Kidney epithelial cell (primary cell): ENCODE measurements at regions not wholly inside any gene's neighbourhood (a gene's known extent, or its start where the extent isn't known, plus 50 kb on each side); places are given as distances from the start of the nearest gene placed in this dataset.

Source experiments
- DNase-seq: peaks from one replicate; pipeline ENCODE4 v3.0.0-alpha.2; 2010; ENCODE audit warnings: low read depth
- H3K27me3 ChIP-seq: 2 replicates; pipeline ENCODE4 v1.6.0; 2011; ENCODE audit warnings: low read length; ENCODE audit not compliant: control insufficient read depth, insufficient read depth
- H3K36me3 ChIP-seq: 2 replicates; pipeline ENCODE4 v1.5.1; 2011; ENCODE audit warnings: low read length; ENCODE audit not compliant: control insufficient read depth, insufficient read depth
- H3K4me3 ChIP-seq: 2 replicates; pipeline ENCODE4 v1.5.1; 2011; ENCODE audit warnings: low read depth, mild to moderate bottlenecking, control low read depth, low read length
- CTCF ChIP-seq: IDR thresholded peaks from 2 replicates; pipeline ENCODE4 v1.5.1; 2011; ENCODE audit warnings: mild to moderate bottlenecking, moderate library complexity, low read length, control low read depth, inconsistent platforms; ENCODE audit not compliant: insufficient read depth, poor library complexity, severe bottlenecking

- no peak for DNase-seq
- H3K36me3 ChIP-seq = no peaks in the 10 kb centered on the region
- no peaks in the 10 kb centered on the region for H3K27me3 ChIP-seq
- H3K4me3 ChIP-seq = no peak overlapping the region
- no peak for TF ChIP-seq CTCF
Observed at GRCh38 chr13:107554460-107554859, 660.9 kb downstream of the LIG4 start.

GRCh38 chr13:107553838-107554237, 661.5 kb downstream of the LIG4 start:
- no peak overlapping the region for H3K4me3 ChIP-seq
- DNase-seq = no peak
- no peaks in the 10 kb centered on the region for H3K27me3 ChIP-seq
- H3K36me3 ChIP-seq = no peaks in the 10 kb centered on the region
- TF ChIP-seq CTCF = no peak

GRCh38 chr13:107551521-107551920, 663.8 kb downstream of the LIG4 start:
- no peak for TF ChIP-seq CTCF
- no peak for DNase-seq
- Histone ChIP-seq H3K4me3 (no peak overlapping the region), H3K27me3 (no peaks in the 10 kb centered on the region), H3K36me3 (no peaks in the 10 kb centered on the region)

- Histone ChIP-seq H3K4me3 (no peak overlapping the region), H3K36me3 (no peaks in the 10 kb centered on the region), H3K27me3 (no peaks in the 10 kb centered on the region)
- TF ChIP-seq CTCF = no peak
- DNase-seq = no peak
Observed at GRCh38 chr13:107548338-107548737, 667.0 kb downstream of the LIG4 start.

GRCh38 chr13:107545946-107546502, 669.3 kb downstream of the LIG4 start:
- no peak for DNase-seq
- TF ChIP-seq CTCF = no peak
- no peaks in the 10 kb centered on the region for H3K36me3 ChIP-seq
- H3K4me3 ChIP-seq = no peak overlapping the region
- H3K27me3 ChIP-seq = no peaks in the 10 kb centered on the region

GRCh38 chr13:107534548-107534947, 680.8 kb downstream of the LIG4 start:
- Histone ChIP-seq H3K36me3 (no peaks in the 10 kb centered on the region), H3K27me3 (no peaks in the 10 kb centered on the region), H3K4me3 (no peak overlapping the region)
- TF ChIP-seq CTCF = no peak
- DNase-seq = no peak
